ENCODE measurements at regions not wholly inside any gene's neighbourhood (a gene's known extent, or its start where the extent isn't known, plus 50 kb on each side); places are given as distances from the start of the nearest gene placed in this dataset.
"Not testable (repeated sequence)": the region's sequence is repeated elsewhere in the genome, so short reads cannot be mapped to it uniquely, and the experiment has no call there.

- DNase-seq: no peak
These were observed 306.7 kb downstream of the EPB41L4A start for GRCh38 chr5:112112346-112112745.

- DNase-seq: peak; percentile 95
These were observed 309.6 kb downstream of the EPB41L4A start for GRCh38 chr5:112109331-112110007.

GRCh38 chr5:112106878-112107277 is 312.2 kb downstream of the EPB41L4A start:
- DNase-seq: no peak

GRCh38 chr5:112097768-112098167 is 321.3 kb downstream of the EPB41L4A start:
- no peak for DNase-seq

- no peak for DNase-seq
These were observed 330.2 kb upstream of the NREP start for GRCh38 chr5:112087222-112087621.

GRCh38 chr5:112086740-112087139 is 329.7 kb upstream of the NREP start:
- DNase-seq: no peak

GRCh38 chr5:112084149-112084548 is 327.2 kb upstream of the NREP start:
- DNase-seq: no peak

- DNase-seq: no peak
These were observed 326.6 kb upstream of the NREP start for GRCh38 chr5:112083623-112084022.

GRCh38 chr5:112077180-112077579 is 320.2 kb upstream of the NREP start:
- DNase-seq: peak; percentile 18

GRCh38 chr5:112070022-112070421 is 313.0 kb upstream of the NREP start:
- DNase-seq: no peak

- DNase-seq: no peak
These were observed 312.3 kb upstream of the NREP start for GRCh38 chr5:112069329-112069728.

- DNase-seq: no peak
These were observed 311.6 kb upstream of the NREP start for GRCh38 chr5:112068593-112068992.

GRCh38 chr5:112065781-112066180 is 308.8 kb upstream of the NREP start:
- peak; percentile 73 for DNase-seq

GRCh38 chr5:112064956-112065355 is 308.0 kb upstream of the NREP start:
- no peak for DNase-seq

- DNase-seq: peak; percentile 32
These were observed 307.3 kb upstream of the NREP start for GRCh38 chr5:112064271-112064701.

GRCh38 chr5:112063856-112064255 is 306.9 kb upstream of the NREP start:
- DNase-seq: peak; percentile 10

- DNase-seq: peak; percentile 25
These were observed 306.2 kb upstream of the NREP start for GRCh38 chr5:112063191-112063590.

GRCh38 chr5:112062181-112062580 is 305.2 kb upstream of the NREP start:
- DNase-seq: peak; percentile 45

GRCh38 chr5:112061666-112062065 is 304.7 kb upstream of the NREP start:
- DNase-seq: no peak

- DNase-seq: peak; percentile 20
These were observed 302.7 kb upstream of the NREP start for GRCh38 chr5:112059579-112060135.

GRCh38 chr5:112049738-112050137 is 292.7 kb upstream of the NREP start:
- DNase-seq: peak; percentile 11

GRCh38 chr5:112036206-112036605 is 279.2 kb upstream of the NREP start:
- DNase-seq: peak; percentile 34

GRCh38 chr5:112034421-112034979 is 277.5 kb upstream of the NREP start:
- no peak for DNase-seq

- not testable (repeated sequence) for DNase-seq
These were observed 269.9 kb upstream of the NREP start for GRCh38 chr5:112026879-112027278.

- no peak for DNase-seq
These were observed 268.8 kb upstream of the NREP start for GRCh38 chr5:112025757-112026156.
